Panc1 (cell line): ENCODE measurements at regions not wholly inside any gene's neighbourhood (a gene's known extent, or its start where the extent isn't known, plus 50 kb on each side); places are given as distances from the start of the nearest gene placed in this dataset.

ENCODE experiments used
- CTCF ChIP-seq: fragments of 450-650 bp; IDR thresholded peaks from 2 replicates; pipeline ENCODE4 v1.5.1; 2017; ENCODE audit warnings: mild to moderate bottlenecking
- POLR2AphosphoS5 ChIP-seq: IDR thresholded peaks from 2 replicates; pipeline ENCODE4 v1.6.1; 2012; ENCODE audit warnings: mild to moderate bottlenecking, low read depth, low read length, moderate library complexity

GRCh38 chr10:8923096-8923495 is 868.6 kb downstream of the GATA3 start:
- TF ChIP-seq POLR2AphosphoS5 (no peak), CTCF (no peak)
